ENCODE measurements at regions not wholly inside any gene's neighbourhood (a gene's known extent, or its start where the extent isn't known, plus 50 kb on each side); places are given as distances from the start of the nearest gene placed in this dataset.

GRCh38 chr11:90449606-90450005, 226.8 kb upstream of the CHORDC1 start:
- H3K36me3 ChIP-seq, result no peaks in the 10 kb centered on the region
- no peaks in the 10 kb centered on the region for H3K9me3 ChIP-seq
- H3K27me3 ChIP-seq, result no peaks in the 10 kb centered on the region
- TF ChIP-seq POLR2A (IDR thresholded peaks at IDR 0.05) (no peak), CTCF (IDR thresholded peaks at IDR 0.05) (no peak)
- H3K4me3 ChIP-seq, result no peak overlapping the region
- H3K27ac ChIP-seq, result no peak overlapping the region
- no peaks in the 10 kb centered on the region for H3K4me1 ChIP-seq
- DNase-seq, result no peak
- intact Hi-C loops (cut with DNase I; ENCODE audit: low total_unique reads), result no loop called here

- H3K4me1 ChIP-seq, result no peaks in the 10 kb centered on the region
- no peak for DNase-seq
- H3K4me3 ChIP-seq, result no peak overlapping the region
- no peaks in the 10 kb centered on the region for H3K9me3 ChIP-seq
- H3K27me3 ChIP-seq, result no peaks in the 10 kb centered on the region
- intact Hi-C loops (cut with DNase I; ENCODE audit: low total_unique reads), result no loop called here
- no peak overlapping the region for H3K27ac ChIP-seq
- TF ChIP-seq POLR2A (IDR thresholded peaks at IDR 0.05), result no peak
- TF ChIP-seq CTCF (IDR thresholded peaks at IDR 0.05), result no peak
- no peaks in the 10 kb centered on the region for H3K36me3 ChIP-seq
Observed at GRCh38 chr11:90448256-90448655, 225.4 kb upstream of the CHORDC1 start.

- Histone ChIP-seq H3K27ac (no peak overlapping the region), H3K4me3 (no peak overlapping the region), H3K4me1 (no peaks in the 10 kb centered on the region), H3K27me3 (no peaks in the 10 kb centered on the region), H3K36me3 (no peaks in the 10 kb centered on the region), H3K9me3 (no peaks in the 10 kb centered on the region)
- intact Hi-C loops (cut with DNase I; ENCODE audit: low total_unique reads), result no loop called here
- TF ChIP-seq CTCF (IDR thresholded peaks at IDR 0.05), result no peak
- TF ChIP-seq POLR2A (IDR thresholded peaks at IDR 0.05), result no peak
- DNase-seq, result no peak
Observed at GRCh38 chr11:90447618-90448017, 224.8 kb upstream of the CHORDC1 start.

GRCh38 chr11:90446207-90446606, 223.4 kb upstream of the CHORDC1 start:
- no peak overlapping the region for H3K27ac ChIP-seq

GRCh38 chr11:90438069-90438468, 215.2 kb upstream of the CHORDC1 start:
- Histone ChIP-seq H3K36me3 (no peaks in the 10 kb centered on the region), H3K9me3 (no peaks in the 10 kb centered on the region), H3K4me1 (no peaks in the 10 kb centered on the region), H3K27me3 (no peaks in the 10 kb centered on the region), H3K4me3 (no peak overlapping the region), H3K27ac (no peak overlapping the region)
- intact Hi-C loops (cut with DNase I; ENCODE audit: low total_unique reads), result no loop called here
- TF ChIP-seq CTCF (IDR thresholded peaks at IDR 0.05) (no peak), POLR2A (IDR thresholded peaks at IDR 0.05) (no peak)
- no peak for DNase-seq

More at GRCh38 chr11:90446207-90446606, 223.4 kb upstream of the CHORDC1 start:
- intact Hi-C loops (cut with DNase I; ENCODE audit: low total_unique reads), result no loop called here
- Histone ChIP-seq H3K4me3 (no peak overlapping the region), H3K36me3 (no peaks in the 10 kb centered on the region), H3K9me3 (no peaks in the 10 kb centered on the region), H3K4me1 (no peaks in the 10 kb centered on the region), H3K27me3 (no peaks in the 10 kb centered on the region)
- TF ChIP-seq CTCF (IDR thresholded peaks at IDR 0.05) (no peak), POLR2A (IDR thresholded peaks at IDR 0.05) (no peak)
- no peak for DNase-seq
